NCI-H1930 (cell line): ENCODE measurements at regions not wholly inside any gene's neighbourhood (a gene's known extent, or its start where the extent isn't known, plus 50 kb on each side); places are given as distances from the start of the nearest gene placed in this dataset.
A peak's percentile ranks its signal among the peaks of the same experiment; 100 is the strongest.
"Not testable (repeated sequence)": the region's sequence is repeated elsewhere in the genome, so short reads cannot be mapped to it uniquely, and the experiment has no call there.

Source experiments
- DNase-seq, 2 experiments: peaks; one replicate each; lab custom pipeline; 2025; lab: John Stamatoyannopoulos, UW

GRCh38 chr5:39755986-39756385 is 331.2 kb upstream of the DAB2 start:
- no peak for DNase-seq

GRCh38 chr5:39755452-39755851 is 330.7 kb upstream of the DAB2 start:
- no peak for DNase-seq

- not testable (repeated sequence) for DNase-seq
These were observed 329.0 kb upstream of the DAB2 start for GRCh38 chr5:39753747-39754146.

GRCh38 chr5:39750661-39751060 is 325.9 kb upstream of the DAB2 start:
- no peak for DNase-seq

- no peak for DNase-seq
These were observed 318.1 kb upstream of the DAB2 start for GRCh38 chr5:39742916-39743315.

- DNase-seq, result no peak
These were observed 315.6 kb upstream of the DAB2 start for GRCh38 chr5:39740404-39740803.

- DNase-seq, result no peak
These were observed 307.4 kb upstream of the DAB2 start for GRCh38 chr5:39732166-39732565.

GRCh38 chr5:39730699-39731098 is 305.9 kb upstream of the DAB2 start:
- no peak for DNase-seq

- DNase-seq, result no peak
These were observed 305.2 kb upstream of the DAB2 start for GRCh38 chr5:39730006-39730405.

- DNase-seq, result no peak
These were observed 301.7 kb upstream of the DAB2 start for GRCh38 chr5:39726467-39726866.

GRCh38 chr5:39721394-39721793 is 296.6 kb upstream of the DAB2 start:
- DNase-seq, result no peak

GRCh38 chr5:39720136-39720535 is 295.4 kb upstream of the DAB2 start:
- no peak for DNase-seq

- DNase-seq, result no peak
These were observed 292.6 kb upstream of the DAB2 start for GRCh38 chr5:39717176-39717897.

- peak; percentile 24 to 69 for DNase-seq
These were observed 291.8 kb upstream of the DAB2 start for GRCh38 chr5:39716532-39717028.

GRCh38 chr5:39714036-39714698 is 289.4 kb upstream of the DAB2 start:
- DNase-seq, result peak; percentile 31 to 50

- DNase-seq, result peak in 1 of 2 experiments; percentile 40
These were observed 288.6 kb upstream of the DAB2 start for GRCh38 chr5:39713250-39713916.

GRCh38 chr5:39712316-39713249 is 287.8 kb upstream of the DAB2 start:
- peak in 1 of 2 experiments; percentile 66 for DNase-seq

- DNase-seq, result no peak
These were observed 287.0 kb upstream of the DAB2 start for GRCh38 chr5:39711821-39712220.

- no peak for DNase-seq
These were observed 284.3 kb upstream of the DAB2 start for GRCh38 chr5:39709032-39709431.

- DNase-seq, result no peak
These were observed 278.1 kb upstream of the DAB2 start for GRCh38 chr5:39702928-39703327.

GRCh38 chr5:39700523-39700922 is 275.7 kb upstream of the DAB2 start:
- DNase-seq, result no peak
